ENCODE measurements at regions not wholly inside any gene's neighbourhood (a gene's known extent, or its start where the extent isn't known, plus 50 kb on each side); places are given as distances from the start of the nearest gene placed in this dataset.

DNA sequence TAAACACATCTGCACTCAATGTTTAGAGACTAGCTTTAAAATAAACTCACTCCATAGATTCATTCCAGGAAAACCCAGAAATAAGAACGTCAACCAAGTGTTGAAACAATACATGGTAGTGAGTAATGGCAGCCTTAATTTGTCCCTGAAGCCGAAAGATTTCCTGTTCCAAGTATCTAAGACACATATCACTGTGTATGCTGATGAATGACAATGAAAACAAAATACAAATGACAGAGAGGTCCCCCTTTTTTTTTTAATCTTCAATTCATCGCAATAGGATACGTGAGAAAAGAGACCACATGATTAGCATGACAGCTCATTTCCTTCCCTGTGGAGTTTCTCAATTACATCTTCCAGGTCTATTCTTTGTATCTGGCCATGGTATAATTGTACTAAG, 160.5 kb upstream of the STK17B start:
- no peaks in the 10 kb centered on the region for H4K20me1 ChIP-seq (replicated peaks; ENCODE audit: control insufficient read depth, insufficient read depth, low read length)
- ATAC-seq (no peak), FAIRE-seq (no peak), DNase-seq (ENCODE audit: extremely low read depth in 1 of 4, low spot score in 3 of 4) (no peak)
- H3K79me2 ChIP-seq (ENCODE audit: control insufficient read depth, insufficient read depth, low read length), result no peaks in the 10 kb centered on the region
- H3K27me3 ChIP-seq (ENCODE audit: control insufficient read depth in 2 of 2, insufficient read depth in 2 of 2, low read length in 2 of 2), result no peaks in the 10 kb centered on the region
- WGBS (ENCODE audit: insufficient coverage, low coverage, missing lambda C conversion rate), result 24% methylated on average over 4 of the region's 4 CpGs
- no peaks in the 10 kb centered on the region for H3K9me3 ChIP-seq (replicated peaks; ENCODE audit: control insufficient read depth, insufficient read depth, low read depth, low read length)
- peaks cover 3 to 21% of the 10 kb centered on the region in 2 experiments; a peak in 3 of 5 replicates for H3K4me1 ChIP-seq (replicated peaks in 1 of 2; ENCODE audit: control insufficient read depth in 2 of 2, insufficient read depth in 2 of 2, low read length in 2 of 2)
- intact Hi-C loops (cut with micrococcal nuclease) (no loop called here), in situ Hi-C loops (cut with MboI) (no loop called here)
- no TSS peak for BruUV-seq (replicated peaks)
- peak overlapping the region; percentile 23; the same call in 1 of the 2 replicates for H2AFZ ChIP-seq (ENCODE audit: low read depth, low read length)
- H3K4me2 ChIP-seq (ENCODE audit: insufficient read depth, low read length), result no peak overlapping the region
- H3K27ac ChIP-seq (ENCODE audit: extremely low read depth, low read depth, low read length), result no peak overlapping the region
- POLR2A ChIA-PET, result no interaction called here
- no peak overlapping the region for H3K9ac ChIP-seq (ENCODE audit: insufficient read depth in 1 of 2, low read depth in 2 of 2, low read length in 2 of 2)
- no peak overlapping the region for H3K4me3 ChIP-seq
- CTCF ChIA-PET (ENCODE audit: low intra/inter-chr PET ratio), result no interaction called here
- H3K9me1 ChIP-seq (ENCODE audit: control insufficient read depth, insufficient read depth, low read length), result no peaks in the 10 kb centered on the region
- TF ChIP-seq, protein P1, sequence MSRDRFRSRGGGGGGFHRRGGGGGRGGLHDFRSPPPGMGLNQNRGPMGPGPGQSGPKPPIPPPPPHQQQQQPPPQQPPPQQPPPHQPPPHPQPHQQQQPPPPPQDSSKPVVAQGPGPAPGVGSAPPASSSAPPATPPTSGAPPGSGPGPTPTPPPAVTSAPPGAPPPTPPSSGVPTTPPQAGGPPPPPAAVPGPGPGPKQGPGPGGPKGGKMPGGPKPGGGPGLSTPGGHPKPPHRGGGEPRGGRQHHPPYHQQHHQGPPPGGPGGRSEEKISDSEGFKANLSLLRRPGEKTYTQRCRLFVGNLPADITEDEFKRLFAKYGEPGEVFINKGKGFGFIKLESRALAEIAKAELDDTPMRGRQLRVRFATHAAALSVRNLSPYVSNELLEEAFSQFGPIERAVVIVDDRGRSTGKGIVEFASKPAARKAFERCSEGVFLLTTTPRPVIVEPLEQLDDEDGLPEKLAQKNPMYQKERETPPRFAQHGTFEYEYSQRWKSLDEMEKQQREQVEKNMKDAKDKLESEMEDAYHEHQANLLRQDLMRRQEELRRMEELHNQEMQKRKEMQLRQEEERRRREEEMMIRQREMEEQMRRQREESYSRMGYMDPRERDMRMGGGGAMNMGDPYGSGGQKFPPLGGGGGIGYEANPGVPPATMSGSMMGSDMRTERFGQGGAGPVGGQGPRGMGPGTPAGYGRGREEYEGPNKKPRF (IDR thresholded peaks at IDR 0.05; ENCODE audit: low read depth, low read length), result no peak
- TF ChIP-seq JUN (IDR thresholded peaks at IDR 0.05; ENCODE audit: borderline replicate concordance, low read depth, low read length), result no peak
- TF ChIP-seq JUN (CRISPR knock-in tag; IDR thresholded peaks at IDR 0.05; ENCODE audit: borderline replicate concordance), result no peak
- TF ChIP-seq CEBPG (CRISPR knock-in tag; IDR thresholded peaks at IDR 0.05), result no peak
- TF ChIP-seq CEBPG (tag; conservative IDR thresholded peaks at IDR 0.05 in 1 of 2, IDR thresholded peaks at IDR 0.05 in 1 of 2), result no peak
- TF ChIP-seq ZNF583 (CRISPR knock-in tag; IDR thresholded peaks at IDR 0.05), result no peak
- peak; percentile 17 for TF ChIP-seq MEIS2 (IDR thresholded peaks at IDR 0.05; ENCODE audit: partially characterized antibody)
- TF ChIP-seq GTF2A2 (tag; IDR thresholded peaks at IDR 0.05), result no peak
- TF ChIP-seq, protein P2, sequence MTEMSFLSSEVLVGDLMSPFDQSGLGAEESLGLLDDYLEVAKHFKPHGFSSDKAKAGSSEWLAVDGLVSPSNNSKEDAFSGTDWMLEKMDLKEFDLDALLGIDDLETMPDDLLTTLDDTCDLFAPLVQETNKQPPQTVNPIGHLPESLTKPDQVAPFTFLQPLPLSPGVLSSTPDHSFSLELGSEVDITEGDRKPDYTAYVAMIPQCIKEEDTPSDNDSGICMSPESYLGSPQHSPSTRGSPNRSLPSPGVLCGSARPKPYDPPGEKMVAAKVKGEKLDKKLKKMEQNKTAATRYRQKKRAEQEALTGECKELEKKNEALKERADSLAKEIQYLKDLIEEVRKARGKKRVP (CRISPR knock-in tag; IDR thresholded peaks at IDR 0.05), result no peak
- TF ChIP-seq, protein P3, sequence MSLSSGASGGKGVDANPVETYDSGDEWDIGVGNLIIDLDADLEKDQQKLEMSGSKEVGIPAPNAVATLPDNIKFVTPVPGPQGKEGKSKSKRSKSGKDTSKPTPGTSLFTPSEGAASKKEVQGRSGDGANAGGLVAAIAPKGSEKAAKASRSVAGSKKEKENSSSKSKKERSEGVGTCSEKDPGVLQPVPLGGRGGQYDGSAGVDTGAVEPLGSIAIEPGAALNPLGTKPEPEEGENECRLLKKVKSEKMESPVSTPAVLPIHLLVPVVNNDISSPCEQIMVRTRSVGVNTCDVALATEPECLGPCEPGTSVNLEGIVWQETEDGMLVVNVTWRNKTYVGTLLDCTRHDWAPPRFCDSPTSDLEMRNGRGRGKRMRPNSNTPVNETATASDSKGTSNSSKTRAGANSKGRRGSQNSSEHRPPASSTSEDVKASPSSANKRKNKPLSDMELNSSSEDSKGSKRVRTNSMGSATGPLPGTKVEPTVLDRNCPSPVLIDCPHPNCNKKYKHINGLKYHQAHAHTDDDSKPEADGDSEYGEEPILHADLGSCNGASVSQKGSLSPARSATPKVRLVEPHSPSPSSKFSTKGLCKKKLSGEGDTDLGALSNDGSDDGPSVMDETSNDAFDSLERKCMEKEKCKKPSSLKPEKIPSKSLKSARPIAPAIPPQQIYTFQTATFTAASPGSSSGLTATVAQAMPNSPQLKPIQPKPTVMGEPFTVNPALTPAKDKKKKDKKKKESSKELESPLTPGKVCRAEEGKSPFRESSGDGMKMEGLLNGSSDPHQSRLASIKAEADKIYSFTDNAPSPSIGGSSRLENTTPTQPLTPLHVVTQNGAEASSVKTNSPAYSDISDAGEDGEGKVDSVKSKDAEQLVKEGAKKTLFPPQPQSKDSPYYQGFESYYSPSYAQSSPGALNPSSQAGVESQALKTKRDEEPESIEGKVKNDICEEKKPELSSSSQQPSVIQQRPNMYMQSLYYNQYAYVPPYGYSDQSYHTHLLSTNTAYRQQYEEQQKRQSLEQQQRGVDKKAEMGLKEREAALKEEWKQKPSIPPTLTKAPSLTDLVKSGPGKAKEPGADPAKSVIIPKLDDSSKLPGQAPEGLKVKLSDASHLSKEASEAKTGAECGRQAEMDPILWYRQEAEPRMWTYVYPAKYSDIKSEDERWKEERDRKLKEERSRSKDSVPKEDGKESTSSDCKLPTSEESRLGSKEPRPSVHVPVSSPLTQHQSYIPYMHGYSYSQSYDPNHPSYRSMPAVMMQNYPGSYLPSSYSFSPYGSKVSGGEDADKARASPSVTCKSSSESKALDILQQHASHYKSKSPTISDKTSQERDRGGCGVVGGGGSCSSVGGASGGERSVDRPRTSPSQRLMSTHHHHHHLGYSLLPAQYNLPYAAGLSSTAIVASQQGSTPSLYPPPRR (CRISPR knock-in tag; IDR thresholded peaks at IDR 0.05; ENCODE audit: borderline replicate concordance), result no peak
- H3K36me3 ChIP-seq (ENCODE audit: control insufficient read depth, insufficient read depth, low read length), result no peaks in the 10 kb centered on the region
